ENCODE measurements at regions not wholly inside any gene's neighbourhood (a gene's known extent, or its start where the extent isn't known, plus 50 kb on each side); places are given as distances from the start of the nearest gene placed in this dataset.

- TF ChIP-seq RARB (CRISPR knock-in tag; IDR thresholded peaks at IDR 0.05) (no peak), ZC3H10 (CRISPR knock-in tag; IDR thresholded peaks at IDR 0.05) (no peak), TSHZ2 (CRISPR knock-in tag; IDR thresholded peaks at IDR 0.05) (no peak), ARNTL (CRISPR knock-in tag; IDR thresholded peaks at IDR 0.05; ENCODE audit: borderline replicate concordance, low read depth) (no peak), CSRNP3 (CRISPR knock-in tag; IDR thresholded peaks at IDR 0.05) (no peak), TCF4 (CRISPR knock-in tag; IDR thresholded peaks at IDR 0.05; ENCODE audit: borderline replicate concordance) (no peak), ISL1 (CRISPR knock-in tag; IDR thresholded peaks at IDR 0.05) (no peak), ZNF565 (CRISPR knock-in tag; conservative IDR thresholded peaks at IDR 0.05; ENCODE audit: low read depth) (no peak), ZNF70 (CRISPR knock-in tag; IDR thresholded peaks at IDR 0.05) (no peak), PPARA (CRISPR knock-in tag; IDR thresholded peaks at IDR 0.05; ENCODE audit: borderline replicate concordance) (no peak), ZNF8 (CRISPR knock-in tag; IDR thresholded peaks at IDR 0.05) (no peak), POU6F1 (CRISPR knock-in tag; IDR thresholded peaks at IDR 0.05; ENCODE audit: borderline replicate concordance, low read depth) (no peak)
- TF ChIP-seq, protein P1, sequence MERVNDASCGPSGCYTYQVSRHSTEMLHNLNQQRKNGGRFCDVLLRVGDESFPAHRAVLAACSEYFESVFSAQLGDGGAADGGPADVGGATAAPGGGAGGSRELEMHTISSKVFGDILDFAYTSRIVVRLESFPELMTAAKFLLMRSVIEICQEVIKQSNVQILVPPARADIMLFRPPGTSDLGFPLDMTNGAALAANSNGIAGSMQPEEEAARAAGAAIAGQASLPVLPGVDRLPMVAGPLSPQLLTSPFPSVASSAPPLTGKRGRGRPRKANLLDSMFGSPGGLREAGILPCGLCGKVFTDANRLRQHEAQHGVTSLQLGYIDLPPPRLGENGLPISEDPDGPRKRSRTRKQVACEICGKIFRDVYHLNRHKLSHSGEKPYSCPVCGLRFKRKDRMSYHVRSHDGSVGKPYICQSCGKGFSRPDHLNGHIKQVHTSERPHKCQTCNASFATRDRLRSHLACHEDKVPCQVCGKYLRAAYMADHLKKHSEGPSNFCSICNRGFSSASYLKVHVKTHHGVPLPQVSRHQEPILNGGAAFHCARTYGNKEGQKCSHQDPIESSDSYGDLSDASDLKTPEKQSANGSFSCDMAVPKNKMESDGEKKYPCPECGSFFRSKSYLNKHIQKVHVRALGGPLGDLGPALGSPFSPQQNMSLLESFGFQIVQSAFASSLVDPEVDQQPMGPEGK (CRISPR knock-in tag; IDR thresholded peaks at IDR 0.05; ENCODE audit: borderline replicate concordance), result no peak
Observed at GRCh38 chr15:96574782-96575181, 244.3 kb downstream of the NR2F2 start.

All from SK-N-SH treated with all-trans-retinoic acid at 6 μM for 48 hours (cell line).